ENCODE measurements at regions not wholly inside any gene's neighbourhood (a gene's known extent, or its start where the extent isn't known, plus 50 kb on each side); places are given as distances from the start of the nearest gene placed in this dataset.
"Not testable (repeated sequence)": the region's sequence is repeated elsewhere in the genome, so short reads cannot be mapped to it uniquely, and the experiment has no call there.

DNA sequence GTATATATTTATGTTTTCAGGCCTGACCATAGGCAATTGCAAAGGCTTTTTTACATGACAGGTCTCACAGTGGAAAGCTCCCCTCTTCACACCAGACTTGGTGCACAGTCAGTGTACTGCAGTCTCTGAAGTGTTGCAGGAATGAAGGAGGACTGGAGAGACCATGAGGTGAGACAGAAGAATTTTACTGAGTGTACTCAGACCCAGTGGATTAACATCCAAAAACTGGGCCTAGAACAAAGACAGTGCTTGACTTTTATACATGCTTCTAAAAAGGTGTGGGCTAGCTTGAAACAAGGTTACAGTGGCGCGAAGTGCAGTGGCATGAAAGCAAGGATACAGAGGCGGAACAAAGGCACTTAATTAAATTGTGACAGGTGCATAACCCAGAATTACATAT, 822.9 kb downstream of the RAPGEF2 start:
- Histone ChIP-seq H3K36me3 (no peaks in the 10 kb centered on the region), H3K9me3 (peaks cover 0 to 18% (median 13%) of the 10 kb centered on the region in 4 donors), H3K27me3 (no peaks in the 10 kb centered on the region), H3K4me1 (no peaks in the 10 kb centered on the region), H3K4me3 (no peak overlapping the region), H3K27ac (replicated peaks in 1 of 4) (no peak overlapping the region)
- intact Hi-C loops (cut with DNase I), result no loop called here
- TF ChIP-seq EP300 (IDR thresholded peaks at IDR 0.05) (no peak), POLR2A (IDR thresholded peaks at IDR 0.05; ENCODE audit: low read depth) (no peak), POLR2AphosphoS5 (IDR thresholded peaks at IDR 0.05) (no peak)
- TF ChIP-seq, protein P1, sequence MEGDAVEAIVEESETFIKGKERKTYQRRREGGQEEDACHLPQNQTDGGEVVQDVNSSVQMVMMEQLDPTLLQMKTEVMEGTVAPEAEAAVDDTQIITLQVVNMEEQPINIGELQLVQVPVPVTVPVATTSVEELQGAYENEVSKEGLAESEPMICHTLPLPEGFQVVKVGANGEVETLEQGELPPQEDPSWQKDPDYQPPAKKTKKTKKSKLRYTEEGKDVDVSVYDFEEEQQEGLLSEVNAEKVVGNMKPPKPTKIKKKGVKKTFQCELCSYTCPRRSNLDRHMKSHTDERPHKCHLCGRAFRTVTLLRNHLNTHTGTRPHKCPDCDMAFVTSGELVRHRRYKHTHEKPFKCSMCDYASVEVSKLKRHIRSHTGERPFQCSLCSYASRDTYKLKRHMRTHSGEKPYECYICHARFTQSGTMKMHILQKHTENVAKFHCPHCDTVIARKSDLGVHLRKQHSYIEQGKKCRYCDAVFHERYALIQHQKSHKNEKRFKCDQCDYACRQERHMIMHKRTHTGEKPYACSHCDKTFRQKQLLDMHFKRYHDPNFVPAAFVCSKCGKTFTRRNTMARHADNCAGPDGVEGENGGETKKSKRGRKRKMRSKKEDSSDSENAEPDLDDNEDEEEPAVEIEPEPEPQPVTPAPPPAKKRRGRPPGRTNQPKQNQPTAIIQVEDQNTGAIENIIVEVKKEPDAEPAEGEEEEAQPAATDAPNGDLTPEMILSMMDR (IDR thresholded peaks at IDR 0.05), result no peak
- no peak for DNase-seq (ENCODE audit: extremely low spot score)
- WGBS, result 86% methylated on average over 3 of the region's 3 CpGs

DNA sequence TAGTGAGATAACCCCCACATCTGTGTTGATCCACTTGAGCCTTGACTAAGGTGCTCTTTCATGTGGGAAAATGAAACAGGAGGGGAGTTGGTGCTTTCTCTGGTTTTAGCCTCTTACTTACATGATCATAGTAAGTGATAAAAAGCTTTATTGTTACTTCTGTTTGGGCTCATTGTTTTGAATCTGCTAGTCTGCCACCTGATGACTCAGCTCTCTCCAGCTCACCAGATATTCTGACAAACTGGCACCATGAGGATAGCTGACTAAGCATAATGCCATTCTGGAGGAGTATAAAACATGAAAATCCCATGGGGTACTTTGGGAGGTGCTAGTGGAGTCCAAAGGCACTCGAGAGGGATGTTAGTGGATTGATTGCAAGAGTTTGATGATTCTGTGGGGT, 824.0 kb downstream of the RAPGEF2 start:
- no peak for DNase-seq (ENCODE audit: extremely low spot score)
- Histone ChIP-seq H3K9me3 (peaks cover 0 to 18% (median 13%) of the 10 kb centered on the region in 4 donors), H3K4me3 (no peak overlapping the region), H3K36me3 (no peaks in the 10 kb centered on the region), H3K27ac (replicated peaks in 1 of 4) (no peak overlapping the region), H3K4me1 (no peaks in the 10 kb centered on the region), H3K27me3 (no peaks in the 10 kb centered on the region)
- 94% methylated on average over 1 of the region's 1 CpG for WGBS
- intact Hi-C loops (cut with DNase I), result no loop called here
- TF ChIP-seq, protein P1 (IDR thresholded peaks at IDR 0.05), result no peak
- no peak for TF ChIP-seq EP300 (IDR thresholded peaks at IDR 0.05)
- no peak for TF ChIP-seq POLR2A (IDR thresholded peaks at IDR 0.05; ENCODE audit: low read depth)
- no peak for TF ChIP-seq POLR2AphosphoS5 (IDR thresholded peaks at IDR 0.05)

DNA sequence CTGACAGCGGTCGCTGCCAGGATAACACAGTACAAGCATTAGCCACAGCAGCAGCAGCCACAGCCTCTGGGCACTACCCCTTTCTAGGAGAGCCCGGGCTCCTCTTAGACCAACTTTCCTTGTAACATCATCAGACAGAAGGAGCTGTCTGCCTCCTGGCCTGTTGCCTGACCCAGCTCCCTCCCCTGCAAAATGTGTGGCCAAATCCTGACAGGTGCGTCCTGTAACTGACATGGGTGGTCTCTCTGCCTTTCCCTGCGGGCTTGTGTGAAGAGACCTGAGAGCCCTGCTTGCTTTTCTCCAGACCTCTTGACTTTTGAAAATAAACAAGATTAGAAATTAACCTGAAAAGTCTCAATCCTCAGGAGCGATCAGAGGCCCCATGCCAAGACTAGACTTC, 824.9 kb downstream of the RAPGEF2 start:
- H3K36me3 ChIP-seq, result no peaks in the 10 kb centered on the region

DNA sequence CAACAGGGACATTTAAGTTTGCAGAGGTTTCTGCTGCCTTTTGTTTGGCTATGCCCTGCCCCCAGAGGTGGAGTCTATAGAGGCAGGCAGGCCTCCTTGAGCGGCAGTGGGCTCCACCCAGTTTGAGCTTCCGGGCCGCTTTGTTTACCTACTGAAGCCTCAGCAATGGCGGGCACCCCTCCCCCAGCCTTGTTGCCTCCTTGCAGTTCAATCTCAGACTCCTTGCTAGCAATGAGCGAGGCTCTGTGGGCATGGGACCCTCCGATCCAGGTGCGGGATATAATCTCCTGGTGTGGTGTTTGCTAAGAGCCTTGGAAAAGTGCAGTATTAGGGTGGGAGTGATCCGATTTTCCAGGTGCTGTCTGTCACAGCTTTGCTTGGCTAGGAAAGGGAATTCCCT, 831.7 kb downstream of the RAPGEF2 start:
- WGBS, result 92% methylated on average over 8 of the region's 8 CpGs
- H3K4me1 ChIP-seq; intact Hi-C loops (cut with DNase I): not testable (repeated sequence)

More for the DNA sequence above, 824.9 kb downstream of the RAPGEF2 start:
- intact Hi-C loops (cut with DNase I), result no loop called here
- Histone ChIP-seq H3K9me3 (peaks cover 0 to 18% (median 13%) of the 10 kb centered on the region in 4 donors), H3K4me3 (no peak overlapping the region), H3K27ac (replicated peaks in 1 of 4) (no peak overlapping the region), H3K27me3 (no peaks in the 10 kb centered on the region), H3K4me1 (no peaks in the 10 kb centered on the region)
- DNase-seq (ENCODE audit: extremely low spot score), result no peak
- WGBS, result 26% methylated on average over 4 of the region's 6 CpGs
- TF ChIP-seq POLR2AphosphoS5 (IDR thresholded peaks at IDR 0.05), result no peak
- TF ChIP-seq, protein P1 (IDR thresholded peaks at IDR 0.05), result no peak
- TF ChIP-seq EP300 (IDR thresholded peaks at IDR 0.05), result no peak
- no peak for TF ChIP-seq POLR2A (IDR thresholded peaks at IDR 0.05; ENCODE audit: low read depth)

DNA sequence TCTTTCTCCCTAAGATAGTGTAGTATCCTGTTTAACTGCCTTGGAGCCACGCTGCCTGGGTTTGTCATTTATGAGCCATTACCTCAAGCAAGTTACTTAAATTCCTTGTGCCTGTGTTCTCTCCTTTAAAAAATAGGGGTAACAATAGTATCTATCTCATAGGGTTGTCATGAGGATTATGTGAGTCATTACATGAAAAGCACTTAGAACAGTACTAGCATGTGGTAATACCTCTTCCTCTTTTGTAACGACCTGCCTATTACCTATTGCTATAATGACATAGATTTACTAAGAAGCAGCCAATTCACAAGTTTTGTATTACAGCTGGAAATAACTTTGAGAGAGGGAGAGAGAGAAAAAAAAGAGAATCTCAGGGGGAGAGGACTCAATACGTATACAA, 834.7 kb downstream of the RAPGEF2 start:
- TF ChIP-seq POLR2AphosphoS5 (IDR thresholded peaks at IDR 0.05) (no peak), POLR2A (IDR thresholded peaks at IDR 0.05; ENCODE audit: low read depth) (no peak), EP300 (IDR thresholded peaks at IDR 0.05) (no peak)
- TF ChIP-seq, protein P1 (IDR thresholded peaks at IDR 0.05), result no peak
- no peak for DNase-seq (ENCODE audit: extremely low spot score)
- Histone ChIP-seq H3K4me1 (no peaks in the 10 kb centered on the region), H3K4me3 (no peak overlapping the region), H3K9me3 (peaks cover 0 to 12% (median 2%) of the 10 kb centered on the region in 4 donors), H3K27ac (replicated peaks in 1 of 4) (no peak overlapping the region), H3K36me3 (no peaks in the 10 kb centered on the region), H3K27me3 (no peaks in the 10 kb centered on the region)
- intact Hi-C loops (cut with DNase I), result no loop called here
- WGBS, result 84% methylated on average over 3 of the region's 3 CpGs

More for the DNA sequence above, 831.7 kb downstream of the RAPGEF2 start:
- not testable (repeated sequence) for H3K4me3 ChIP-seq; H3K27ac ChIP-seq (replicated peaks in 1 of 4); H3K27me3 ChIP-seq; DNase-seq (ENCODE audit: extremely low spot score); H3K36me3 ChIP-seq
- peaks cover 0 to 12% (median 2%) of the 10 kb centered on the region in 4 donors for H3K9me3 ChIP-seq

DNA sequence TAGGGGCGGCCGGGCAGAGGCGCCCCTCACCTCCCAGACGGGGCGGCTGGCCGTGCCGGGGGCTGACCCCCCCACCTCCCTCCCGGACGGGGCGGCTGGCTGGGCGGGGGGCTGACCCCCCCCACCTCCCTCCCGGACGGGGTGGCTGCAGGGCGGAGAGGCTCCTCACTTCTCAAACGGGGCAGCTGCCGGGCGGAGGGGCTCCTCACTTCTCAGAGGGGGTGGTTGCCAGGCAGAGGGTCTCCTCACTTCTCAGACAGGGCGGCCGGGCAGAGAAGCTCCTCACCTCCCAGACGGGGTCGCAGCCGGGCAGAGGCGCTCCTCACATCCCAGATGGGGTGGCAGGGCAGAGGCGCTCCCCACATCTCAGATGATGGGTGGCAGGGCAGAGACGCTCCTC, 836.8 kb downstream of the RAPGEF2 start:
- H3K27ac ChIP-seq (replicated peaks in 1 of 4), result not testable (repeated sequence)

More for the DNA sequence above, 836.8 kb downstream of the RAPGEF2 start:
- H3K4me3 ChIP-seq; DNase-seq (ENCODE audit: extremely low spot score); H3K9me3 ChIP-seq; H3K36me3 ChIP-seq; intact Hi-C loops (cut with DNase I); H3K27me3 ChIP-seq; H3K4me1 ChIP-seq: not testable (repeated sequence)
- no CpG with 5 or more reads among the region's 25 CpGs for WGBS

Data from esophagus muscularis mucosa (tissue), 4 donors.